HG03457 (cell line): ENCODE measurements at regions not wholly inside any gene's neighbourhood (a gene's known extent, or its start where the extent isn't known, plus 50 kb on each side); places are given as distances from the start of the nearest gene placed in this dataset.

ENCODE experiments used
- ATAC-seq: cut with Tn5 transposase; IDR thresholded peaks from one replicate; pipeline ENCODE4 v1.9.1; 2021; ENCODE audit warnings: moderate number of reproducible peaks; ENCODE audit not compliant: unreplicated experiment

GRCh38 chr4:156191044-156191781, 237.5 kb upstream of the CTSO start:
- no peak for ATAC-seq

GRCh38 chr4:156190615-156191014, 236.9 kb upstream of the CTSO start:
- ATAC-seq: no peak

GRCh38 chr4:156188596-156188995, 234.9 kb upstream of the CTSO start:
- ATAC-seq: no peak

GRCh38 chr4:156186111-156186510, 232.4 kb upstream of the CTSO start:
- ATAC-seq: no peak

- no peak for ATAC-seq
These were observed 231.9 kb upstream of the CTSO start for GRCh38 chr4:156185514-156186055.

- ATAC-seq: no peak
These were observed 228.6 kb upstream of the CTSO start for GRCh38 chr4:156182269-156182668.

GRCh38 chr4:156177941-156178340, 224.3 kb upstream of the CTSO start:
- ATAC-seq: no peak

- no peak for ATAC-seq
These were observed 223.2 kb upstream of the CTSO start for GRCh38 chr4:156176896-156177295.

GRCh38 chr4:156173937-156174336, 220.3 kb upstream of the CTSO start:
- ATAC-seq: no peak

GRCh38 chr4:156173486-156173885, 219.8 kb upstream of the CTSO start:
- ATAC-seq: no peak

GRCh38 chr4:156169861-156170260, 216.2 kb upstream of the CTSO start:
- ATAC-seq: no peak

- ATAC-seq: no peak
These were observed 215.3 kb upstream of the CTSO start for GRCh38 chr4:156169011-156169410.

- ATAC-seq: no peak
These were observed 214.6 kb upstream of the CTSO start for GRCh38 chr4:156168288-156168687.

GRCh38 chr4:156158747-156159146, 205.1 kb upstream of the CTSO start:
- ATAC-seq: no peak

GRCh38 chr4:156154978-156155377, 201.3 kb upstream of the CTSO start:
- ATAC-seq: no peak

- ATAC-seq: no peak
These were observed 192.9 kb upstream of the CTSO start for GRCh38 chr4:156146571-156146970.

- no peak for ATAC-seq
These were observed 191.3 kb upstream of the CTSO start for GRCh38 chr4:156144961-156145360.

GRCh38 chr4:156138781-156139280, 185.2 kb upstream of the CTSO start:
- ATAC-seq: no peak

- ATAC-seq: no peak
These were observed 184.2 kb upstream of the CTSO start for GRCh38 chr4:156137679-156138473.

- ATAC-seq: no peak
These were observed 178.5 kb upstream of the CTSO start for GRCh38 chr4:156132196-156132595.

- no peak for ATAC-seq
These were observed 174.9 kb upstream of the CTSO start for GRCh38 chr4:156128616-156129015.
